HG03460 (cell line): ENCODE measurements at regions not wholly inside any gene's neighbourhood (a gene's known extent, or its start where the extent isn't known, plus 50 kb on each side); places are given as distances from the start of the nearest gene placed in this dataset.
"Not testable (repeated sequence)": the region's sequence is repeated elsewhere in the genome, so short reads cannot be mapped to it uniquely, and the experiment has no call there.

Source experiments
- ATAC-seq: cut with Tn5 transposase; IDR thresholded peaks from one replicate; pipeline ENCODE4 v1.9.1; 2021; ENCODE audit not compliant: unreplicated experiment

DNA sequence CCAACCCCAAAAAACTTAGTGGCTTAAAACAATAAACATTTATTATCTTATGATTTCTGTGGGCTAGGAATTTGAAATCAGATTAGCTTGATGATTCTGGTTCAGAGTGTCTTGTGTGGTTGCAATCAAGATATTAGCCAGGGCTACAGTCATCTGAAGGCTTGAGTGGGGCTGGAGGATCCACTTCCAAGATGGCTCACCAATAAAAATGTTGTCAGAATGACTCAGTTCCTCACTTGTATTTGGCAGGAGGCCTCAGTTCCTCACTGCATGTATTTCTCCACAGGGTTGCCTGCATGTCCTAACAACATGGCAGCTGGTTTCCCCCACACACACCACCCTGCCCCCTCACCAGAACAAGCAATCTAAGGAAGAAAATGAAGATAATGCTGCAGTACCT is 98.2 kb upstream of the NIPBL start:
- ATAC-seq, result no peak

DNA sequence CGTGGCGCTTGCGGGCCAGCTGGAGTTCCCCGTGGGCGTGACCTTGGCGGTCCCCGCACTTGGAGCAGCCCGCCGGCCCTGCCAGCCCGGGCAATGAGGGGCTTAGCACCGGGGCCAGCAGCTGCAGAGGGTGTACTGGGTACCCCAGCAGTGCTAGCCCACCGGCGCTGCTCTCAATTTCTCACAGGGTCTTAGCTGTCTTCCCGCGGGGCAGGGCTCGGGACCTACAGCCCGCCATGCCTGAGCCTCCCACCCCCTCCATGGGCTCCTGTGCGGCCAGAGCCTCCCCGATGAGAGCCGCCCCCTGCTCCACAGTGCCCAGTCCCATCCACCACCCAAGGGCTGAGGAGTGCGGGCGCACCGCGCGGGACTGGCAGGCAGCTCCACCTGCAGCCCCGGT is 94.0 kb upstream of the NIPBL start:
- not testable (repeated sequence) for ATAC-seq

GRCh38 chr5:36786448-36787012 is 90.0 kb upstream of the NIPBL start:
- ATAC-seq, result no peak

DNA sequence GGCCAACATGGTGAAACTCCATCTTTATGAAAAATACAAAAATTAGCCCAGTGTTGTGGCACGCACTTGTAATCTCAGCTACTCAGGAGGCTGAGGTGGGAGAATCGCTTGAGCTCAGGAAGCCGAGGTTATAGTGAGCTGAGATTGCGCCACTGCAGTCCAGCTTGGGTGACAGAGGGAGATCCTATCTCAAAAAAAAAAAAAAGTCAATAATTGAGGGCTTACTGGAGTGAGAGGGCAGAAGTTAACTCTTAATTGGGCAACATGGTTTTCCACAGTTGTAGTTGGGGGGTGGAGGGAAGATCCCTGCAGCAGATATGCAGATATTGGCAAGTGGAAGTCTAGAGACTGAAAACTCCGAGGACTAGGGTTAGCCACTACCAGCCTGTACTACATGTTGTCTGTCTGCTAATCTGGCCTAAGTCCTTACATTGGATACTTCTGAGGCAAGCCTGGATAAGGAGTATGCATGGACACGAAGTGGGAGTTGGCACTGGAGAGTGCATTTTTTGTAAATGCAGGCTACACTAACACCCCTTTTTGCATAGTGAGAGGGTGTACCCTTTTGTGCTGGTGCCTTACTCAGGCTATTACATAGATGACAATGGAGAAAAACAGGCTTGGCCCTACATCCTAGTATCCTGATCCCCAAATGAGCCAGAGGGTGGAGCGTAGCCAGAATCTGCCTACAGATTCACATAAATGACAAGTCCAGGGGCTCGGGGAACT is 89.0 kb upstream of the NIPBL start:
- ATAC-seq, result no peak

GRCh38 chr5:36790847-36791246 is 85.7 kb upstream of the NIPBL start:
- no peak for ATAC-seq

DNA sequence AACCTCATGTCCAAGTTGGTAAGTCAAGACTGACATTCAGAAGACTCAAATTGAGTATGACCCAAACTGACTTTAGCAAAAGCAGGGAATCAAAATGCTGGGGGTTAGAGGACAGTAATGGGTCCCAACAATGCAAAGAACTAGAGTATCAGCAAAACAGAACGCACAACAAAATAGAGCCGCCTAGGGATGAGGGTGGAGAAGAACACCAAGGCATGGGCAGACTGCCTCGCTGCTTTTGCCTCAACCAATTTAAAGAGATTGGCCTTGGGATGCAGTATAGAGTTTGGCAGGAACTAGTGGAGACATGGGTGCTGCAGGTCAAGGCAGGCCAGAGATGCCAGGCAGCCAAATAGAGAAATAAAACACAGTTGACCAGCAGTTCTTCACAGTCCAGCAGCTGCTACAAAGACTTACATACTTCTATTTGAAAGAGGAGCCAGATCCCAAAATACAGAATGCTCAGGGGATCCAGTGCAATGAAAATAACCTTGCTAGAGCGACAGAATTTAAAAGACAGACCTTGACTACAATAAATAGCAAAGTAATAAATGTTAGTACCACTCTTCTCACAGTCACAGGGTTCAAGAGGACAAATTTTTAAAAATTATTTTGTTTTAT is 83.9 kb upstream of the NIPBL start:
- ATAC-seq, result no peak

DNA sequence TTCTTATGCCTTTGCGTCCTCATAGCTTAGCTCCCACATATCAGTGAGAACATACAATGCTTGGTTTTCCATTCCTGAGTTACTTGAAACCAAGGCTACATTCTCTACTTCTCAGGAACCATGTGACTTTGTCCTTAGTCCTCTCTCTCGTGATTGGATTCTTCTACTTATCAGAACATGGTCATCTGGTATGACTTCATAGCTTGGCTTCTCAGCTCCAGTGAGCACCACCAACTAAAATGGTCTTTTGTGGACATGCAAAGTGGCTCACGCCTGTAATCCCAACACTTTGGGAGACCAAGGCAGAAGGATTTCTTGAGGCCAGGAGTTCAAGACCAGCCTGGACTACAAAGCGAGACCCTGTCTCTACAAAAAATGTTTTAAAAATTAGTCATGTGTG is 81.2 kb upstream of the NIPBL start:
- ATAC-seq, result no peak

DNA sequence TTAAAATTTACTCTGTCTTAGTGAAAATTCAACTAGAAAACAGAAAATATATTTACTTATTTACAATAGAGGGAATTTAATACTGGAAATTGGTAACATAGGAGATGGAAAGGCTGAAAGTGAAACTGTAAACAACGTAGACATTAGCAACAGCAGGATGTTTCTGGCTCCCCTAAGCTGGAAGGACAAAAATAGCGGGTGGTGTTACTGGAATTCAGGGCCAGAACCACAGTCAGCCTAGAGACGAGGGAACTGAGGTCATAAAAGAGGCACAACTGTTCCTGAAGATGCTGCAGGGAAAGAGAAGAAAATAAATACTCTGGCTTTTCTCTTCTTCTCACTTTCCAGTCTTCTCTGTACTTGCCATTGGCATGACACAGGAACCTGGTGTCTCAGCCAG is 80.4 kb upstream of the NIPBL start:
- no peak for ATAC-seq

GRCh38 chr5:36801523-36801922 is 75.0 kb upstream of the NIPBL start:
- no peak for ATAC-seq

GRCh38 chr5:36802187-36802586 is 74.4 kb upstream of the NIPBL start:
- ATAC-seq, result no peak

DNA sequence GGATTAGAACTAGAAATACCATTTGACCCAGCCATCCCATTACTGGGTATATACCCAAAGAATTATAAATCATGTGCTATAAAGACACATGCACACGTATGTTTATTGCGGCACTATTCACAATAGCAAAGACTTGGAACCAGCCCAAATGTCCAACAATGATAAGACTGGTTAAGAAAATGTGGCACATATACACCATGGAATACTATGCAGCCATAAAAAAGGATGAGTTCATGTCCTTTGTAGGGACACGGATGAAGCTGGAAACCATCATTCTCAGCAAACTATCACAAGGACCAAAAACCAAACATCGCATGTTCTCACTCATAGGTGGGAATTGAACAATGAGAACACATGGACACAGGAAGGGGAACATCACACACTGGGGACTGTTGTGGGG is 63.3 kb upstream of the NIPBL start:
- ATAC-seq, result not testable (repeated sequence)

DNA sequence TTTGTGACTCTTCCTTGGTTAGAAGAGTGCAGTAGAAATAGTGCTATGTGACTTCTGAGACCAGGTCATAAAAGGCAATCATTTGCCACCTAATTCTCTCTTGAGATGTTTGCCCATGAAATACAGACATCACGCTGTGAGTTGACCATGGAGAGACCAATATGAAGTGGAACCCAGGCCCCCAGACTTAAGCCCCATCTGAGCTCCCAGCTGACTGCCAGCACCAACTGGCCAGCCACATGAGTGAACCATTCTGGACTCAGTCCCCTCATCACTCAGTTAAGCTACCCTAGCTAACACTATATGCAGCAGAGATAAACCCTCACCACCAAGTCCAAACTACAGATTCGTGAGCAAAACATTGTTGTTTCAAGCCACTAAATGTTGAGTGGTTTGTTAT is 60.7 kb upstream of the NIPBL start:
- no peak for ATAC-seq

GRCh38 chr5:36820900-36821299 is 55.7 kb upstream of the NIPBL start:
- no peak for ATAC-seq

DNA sequence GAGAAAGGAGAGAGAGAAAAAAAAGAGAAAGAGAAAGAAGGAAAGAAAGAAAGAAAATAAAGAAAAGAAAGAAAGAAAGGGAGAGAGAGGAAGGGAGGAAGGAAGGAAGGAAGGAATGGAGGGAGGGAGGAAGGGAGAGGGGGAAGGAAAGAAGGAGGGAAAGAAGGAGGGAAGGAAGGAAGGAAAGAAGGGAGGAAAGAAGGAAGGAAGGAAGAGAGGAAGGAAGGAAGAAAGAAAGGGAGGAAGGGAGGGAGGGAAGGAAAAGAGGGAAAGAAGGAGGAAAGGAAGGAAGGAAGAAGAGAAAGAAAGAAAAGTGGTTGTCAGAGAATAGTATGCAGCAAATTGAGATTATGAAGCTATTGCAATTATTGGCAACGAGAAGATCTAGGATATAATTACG is 49.9 kb upstream of the NIPBL start:
- no peak for ATAC-seq
